ENCODE measurements at regions not wholly inside any gene's neighbourhood (a gene's known extent, or its start where the extent isn't known, plus 50 kb on each side); places are given as distances from the start of the nearest gene placed in this dataset.

GRCh38 chr6:84489598-84489997 is 262.2 kb upstream of the CEP162 start:
- Histone ChIP-seq H3K4me1 (no peaks in the 10 kb centered on the region), H3K27ac (no peak overlapping the region), H3K4me3 (no peak overlapping the region), H3K27me3 (no peaks in the 10 kb centered on the region), H3K9me3 (no peaks in the 10 kb centered on the region), H3K36me3 (no peaks in the 10 kb centered on the region)
- TF ChIP-seq POLR2A (IDR thresholded peaks at IDR 0.05) (no peak), CTCF (IDR thresholded peaks at IDR 0.05) (no peak)
- DNase-seq = no peak

- H3K4me1 ChIP-seq = no peaks in the 10 kb centered on the region
- DNase-seq = no peak
Measured at GRCh38 chr6:84486526-84486925, 259.1 kb upstream of the CEP162 start.

GRCh38 chr6:84469144-84469543 is 241.7 kb upstream of the CEP162 start:
- no peak overlapping the region for H3K27ac ChIP-seq
- H3K36me3 ChIP-seq = no peaks in the 10 kb centered on the region
- no peaks in the 10 kb centered on the region for H3K4me1 ChIP-seq
- TF ChIP-seq CTCF (IDR thresholded peaks at IDR 0.05) (no peak), POLR2A (IDR thresholded peaks at IDR 0.05) (no peak)
- no peaks in the 10 kb centered on the region for H3K27me3 ChIP-seq
- no peaks in the 10 kb centered on the region for H3K9me3 ChIP-seq
- DNase-seq = no peak
- H3K4me3 ChIP-seq = no peak overlapping the region

More at GRCh38 chr6:84486526-84486925, 259.1 kb upstream of the CEP162 start:
- Histone ChIP-seq H3K27ac (no peak overlapping the region), H3K36me3 (no peaks in the 10 kb centered on the region), H3K27me3 (no peaks in the 10 kb centered on the region), H3K9me3 (no peaks in the 10 kb centered on the region), H3K4me3 (no peak overlapping the region)
- TF ChIP-seq POLR2A (IDR thresholded peaks at IDR 0.05) (no peak), CTCF (IDR thresholded peaks at IDR 0.05) (no peak)

GRCh38 chr6:84467296-84467695 is 239.9 kb upstream of the CEP162 start:
- no peaks in the 10 kb centered on the region for H3K36me3 ChIP-seq
- no peaks in the 10 kb centered on the region for H3K9me3 ChIP-seq
- no peak for DNase-seq
- H3K4me1 ChIP-seq = no peaks in the 10 kb centered on the region
- H3K27ac ChIP-seq = no peak overlapping the region
- H3K27me3 ChIP-seq = no peaks in the 10 kb centered on the region
- TF ChIP-seq CTCF (IDR thresholded peaks at IDR 0.05) = no peak
- TF ChIP-seq POLR2A (IDR thresholded peaks at IDR 0.05) = no peak
- H3K4me3 ChIP-seq = no peak overlapping the region

- Histone ChIP-seq H3K27me3 (no peaks in the 10 kb centered on the region), H3K36me3 (no peaks in the 10 kb centered on the region), H3K9me3 (no peaks in the 10 kb centered on the region), H3K27ac (no peak overlapping the region), H3K4me1 (no peaks in the 10 kb centered on the region), H3K4me3 (no peak overlapping the region)
- no peak for DNase-seq
- TF ChIP-seq POLR2A (IDR thresholded peaks at IDR 0.05) = no peak
- no peak for TF ChIP-seq CTCF (IDR thresholded peaks at IDR 0.05)
Measured at GRCh38 chr6:84466511-84466910, 239.1 kb upstream of the CEP162 start.

- Histone ChIP-seq H3K4me1 (no peaks in the 10 kb centered on the region), H3K36me3 (no peaks in the 10 kb centered on the region), H3K27ac (no peak overlapping the region), H3K9me3 (no peaks in the 10 kb centered on the region), H3K4me3 (no peak overlapping the region), H3K27me3 (no peaks in the 10 kb centered on the region)
- no peak for TF ChIP-seq CTCF (IDR thresholded peaks at IDR 0.05)
- TF ChIP-seq POLR2A (IDR thresholded peaks at IDR 0.05) = no peak
- DNase-seq = no peak
Measured at GRCh38 chr6:84464471-84464870, 237.0 kb upstream of the CEP162 start.
